NCI-H748 (cell line): ENCODE measurements at regions not wholly inside any gene's neighbourhood (a gene's known extent, or its start where the extent isn't known, plus 50 kb on each side); places are given as distances from the start of the nearest gene placed in this dataset.

Source experiments
- DNase-seq: peaks from one replicate; lab custom pipeline; 2025; ENCODE audit not compliant: unreplicated experiment; lab: John Stamatoyannopoulos, UW

DNA sequence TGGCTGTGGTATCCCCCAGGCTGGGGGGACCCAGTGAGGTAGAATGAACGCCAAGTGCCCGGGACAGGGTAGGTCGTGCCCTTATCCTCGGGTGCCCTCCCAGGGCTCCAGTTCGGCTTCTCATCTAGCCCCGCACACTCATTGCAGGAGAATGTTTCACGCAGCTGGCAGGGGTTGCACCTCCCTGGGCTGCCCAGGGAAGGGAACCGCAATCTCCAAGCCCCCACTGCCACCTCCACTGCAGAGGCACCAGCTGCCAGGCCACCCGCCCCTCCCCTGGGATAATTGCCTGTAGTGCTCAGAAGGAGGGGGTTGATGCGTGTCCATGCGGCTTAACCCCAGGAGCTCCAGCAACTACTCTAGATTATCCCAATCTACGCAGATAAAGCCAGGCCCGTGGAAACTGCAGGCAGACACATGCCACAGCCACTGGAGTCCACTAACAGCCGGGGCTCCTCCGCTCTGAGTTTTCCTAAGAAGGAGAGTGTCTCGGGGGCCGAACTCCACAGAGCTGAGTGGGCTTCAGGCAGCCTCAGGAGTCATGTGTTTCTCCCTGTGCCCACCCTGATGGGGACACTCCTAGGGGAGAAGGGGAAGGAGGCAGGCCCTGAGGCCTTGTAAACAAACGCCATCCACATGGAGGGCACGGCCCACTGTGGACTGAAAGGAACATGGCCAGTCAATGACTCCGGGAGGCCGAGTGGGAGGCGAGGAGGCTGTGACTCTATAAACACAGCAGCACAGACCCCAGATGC is 137.2 kb upstream of the IQSEC1 start:
- DNase-seq = no peak

DNA sequence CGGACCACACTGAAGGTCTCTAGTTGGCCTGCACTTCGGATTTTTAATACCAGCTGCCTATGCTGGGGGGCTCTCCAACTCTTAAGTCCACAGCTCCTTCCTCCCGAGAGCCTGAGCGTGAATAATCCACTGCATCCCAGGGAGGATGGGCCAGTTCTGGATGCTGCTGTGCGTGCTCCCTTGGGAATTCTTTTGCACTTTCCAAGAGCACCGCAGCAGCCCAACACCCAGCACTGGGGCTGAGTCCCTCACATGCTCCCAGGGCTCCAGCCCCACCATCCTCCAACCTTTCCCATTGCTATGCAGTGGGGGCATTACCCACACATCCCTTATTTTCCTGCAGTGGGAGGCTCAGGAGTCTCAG is 136.4 kb upstream of the IQSEC1 start:
- DNase-seq = no peak

DNA sequence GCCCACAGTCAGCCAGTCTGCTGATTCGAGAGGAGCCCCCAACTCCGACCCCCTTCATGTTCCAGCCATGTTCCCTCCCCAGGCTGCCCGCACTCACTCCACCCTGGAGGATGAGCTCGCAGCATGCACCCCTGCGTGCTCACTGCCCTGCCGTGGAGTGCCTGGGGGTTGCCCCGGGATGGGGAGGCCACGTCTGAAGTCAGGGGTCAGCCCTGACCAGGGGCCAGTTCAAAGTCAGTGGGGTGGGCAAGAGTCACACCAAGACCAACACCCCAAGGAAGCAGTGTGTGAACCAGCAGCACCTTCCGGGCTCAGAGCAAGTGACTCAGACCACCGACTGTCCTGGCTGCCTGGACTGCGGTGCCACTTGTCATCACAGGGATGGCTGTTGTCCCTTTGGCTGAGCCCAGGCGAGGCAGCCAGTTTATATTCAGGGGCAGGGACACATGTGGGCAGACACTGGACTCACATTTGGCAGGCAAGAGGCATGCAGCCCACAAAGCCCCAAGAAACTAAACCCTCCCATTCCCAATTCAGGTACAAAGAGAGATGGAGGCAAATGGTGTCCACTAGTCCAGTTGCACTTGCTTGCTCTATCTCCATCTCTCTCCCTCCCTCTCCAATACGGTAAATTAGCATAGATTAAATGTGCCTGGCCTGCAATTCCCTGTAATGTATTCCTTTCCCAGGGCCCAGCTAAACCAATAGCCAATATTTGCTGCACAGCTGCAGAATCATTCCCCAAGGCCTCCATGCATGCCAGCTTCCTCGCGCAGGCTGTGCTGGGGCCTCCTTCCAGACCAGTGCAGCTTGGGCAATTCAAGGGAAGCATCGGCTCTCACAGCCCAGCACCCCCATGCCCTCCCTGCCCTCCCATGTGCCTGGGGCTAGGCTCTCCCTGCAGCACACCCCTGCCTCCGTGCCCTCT is 135.7 kb upstream of the IQSEC1 start:
- no peak for DNase-seq

GRCh38 chr3:13207975-13208705 is 134.9 kb upstream of the IQSEC1 start:
- no peak for DNase-seq

DNA sequence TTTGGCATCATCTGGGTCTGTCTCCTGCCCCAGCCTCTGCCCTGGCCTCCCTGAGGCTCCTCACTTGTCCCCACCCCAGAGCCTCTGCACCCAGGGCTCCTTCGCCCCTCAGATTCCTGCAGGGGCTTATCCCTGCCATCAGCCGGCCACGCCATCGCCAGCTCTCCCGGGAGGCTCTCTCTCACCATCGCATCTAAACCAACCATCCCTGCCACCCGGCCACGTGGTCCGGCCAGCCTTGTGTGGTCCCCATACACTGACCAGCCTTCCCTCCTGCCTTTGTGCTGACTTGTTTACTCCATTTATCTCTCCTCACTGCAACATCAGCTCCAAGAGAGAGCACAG is 134.3 kb upstream of the IQSEC1 start:
- DNase-seq = no peak

DNA sequence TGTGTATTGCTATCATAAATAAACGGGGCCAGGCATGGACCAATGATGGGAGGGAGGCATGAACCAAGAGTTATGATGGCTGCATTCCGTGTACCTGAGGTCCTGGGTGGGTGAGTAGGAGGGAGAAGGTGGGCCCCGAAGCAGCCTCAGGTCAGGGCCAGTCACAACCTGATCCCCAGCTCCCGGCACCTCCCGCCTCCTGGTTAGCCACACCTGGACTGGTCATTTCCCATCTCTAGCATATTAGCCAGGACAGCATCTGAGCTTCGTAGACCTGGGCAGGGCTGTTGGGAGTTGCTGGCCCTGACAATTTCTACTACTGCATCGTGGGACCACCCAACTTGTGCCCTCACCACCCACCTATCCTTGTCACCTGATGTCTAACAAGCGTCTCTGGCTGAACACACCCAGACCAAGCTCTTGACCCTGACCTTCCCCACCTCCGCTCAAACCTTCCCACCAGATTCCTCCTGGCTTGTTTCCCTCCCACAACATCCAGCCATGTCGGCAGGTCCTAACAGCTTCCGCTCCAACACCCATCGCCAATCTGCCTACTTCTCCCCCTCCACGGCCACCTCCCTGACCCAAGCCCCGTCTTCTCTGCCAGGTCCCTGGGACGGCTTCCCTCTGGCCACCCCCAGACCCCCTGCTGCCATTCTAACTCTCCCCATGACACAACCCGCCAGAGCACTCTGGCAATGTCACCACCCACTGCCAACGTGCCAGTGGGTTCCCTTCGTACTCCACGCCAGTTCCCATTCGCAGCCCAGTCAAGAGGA is 133.8 kb upstream of the IQSEC1 start:
- DNase-seq = no peak

DNA sequence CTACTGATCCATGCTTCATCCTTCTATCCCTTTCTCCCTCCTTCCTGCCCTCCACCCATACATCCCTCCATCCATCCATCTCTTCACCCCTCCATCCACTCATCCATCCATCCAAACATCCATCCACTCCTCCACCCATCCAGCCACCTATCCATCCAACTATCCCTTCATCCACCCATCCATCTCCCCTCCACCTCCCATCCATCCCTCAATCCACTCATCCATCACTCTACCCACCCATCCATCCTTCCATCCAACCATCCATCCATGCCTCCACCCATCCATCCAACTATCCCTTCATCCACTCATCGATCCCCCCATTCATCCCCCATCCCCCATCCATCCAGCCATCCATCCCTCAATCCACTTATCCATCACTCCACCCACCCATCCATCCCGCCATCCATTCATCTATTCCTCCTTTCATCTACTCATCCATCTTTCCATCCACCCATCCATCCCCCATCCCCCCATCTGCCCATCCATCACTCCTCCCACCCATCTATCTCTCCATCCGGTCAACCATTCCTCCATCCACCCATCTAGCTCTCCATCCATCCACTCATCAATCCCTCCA is 132.4 kb upstream of the IQSEC1 start:
- DNase-seq = no peak

- DNase-seq = no peak
These were observed 130.9 kb upstream of the IQSEC1 start for GRCh38 chr3:13204177-13204581.

DNA sequence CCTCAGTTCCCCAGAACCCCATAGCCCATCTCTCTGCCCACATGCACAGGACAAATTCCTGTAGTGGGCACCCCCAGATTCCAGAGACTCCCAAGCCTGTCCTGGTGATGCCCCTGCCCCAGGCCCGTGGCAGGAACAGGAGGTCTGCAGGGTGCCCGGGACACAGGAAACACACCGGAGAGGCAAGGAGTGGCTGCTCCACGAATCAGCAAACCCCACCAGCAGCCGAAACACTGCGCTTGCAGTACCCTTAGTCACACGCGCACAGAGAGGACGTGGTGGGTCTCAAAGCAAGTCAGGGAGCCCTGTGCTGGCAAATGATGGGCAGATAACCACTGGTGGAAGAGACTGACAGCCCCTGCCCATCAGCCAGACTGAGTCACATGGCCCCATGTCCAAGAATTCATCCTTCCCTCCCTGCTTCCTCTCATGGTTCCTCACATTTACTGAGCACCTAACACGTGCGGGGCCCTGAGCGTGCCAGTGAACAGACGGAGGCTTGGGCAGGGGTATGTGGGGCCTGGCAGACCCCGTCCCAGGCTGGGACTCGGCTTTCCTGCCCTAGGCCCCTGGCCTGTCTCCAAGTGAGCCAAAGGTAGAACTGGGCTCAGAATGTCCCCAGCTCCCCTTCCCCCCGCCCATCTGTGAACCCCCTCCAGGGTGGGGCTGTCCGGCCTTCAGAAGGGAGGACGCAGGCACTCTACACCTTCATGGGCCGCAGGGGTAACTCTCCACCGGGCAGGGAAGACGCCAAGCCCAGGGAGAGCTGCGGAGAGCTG is 130.4 kb upstream of the IQSEC1 start:
- no peak for DNase-seq

DNA sequence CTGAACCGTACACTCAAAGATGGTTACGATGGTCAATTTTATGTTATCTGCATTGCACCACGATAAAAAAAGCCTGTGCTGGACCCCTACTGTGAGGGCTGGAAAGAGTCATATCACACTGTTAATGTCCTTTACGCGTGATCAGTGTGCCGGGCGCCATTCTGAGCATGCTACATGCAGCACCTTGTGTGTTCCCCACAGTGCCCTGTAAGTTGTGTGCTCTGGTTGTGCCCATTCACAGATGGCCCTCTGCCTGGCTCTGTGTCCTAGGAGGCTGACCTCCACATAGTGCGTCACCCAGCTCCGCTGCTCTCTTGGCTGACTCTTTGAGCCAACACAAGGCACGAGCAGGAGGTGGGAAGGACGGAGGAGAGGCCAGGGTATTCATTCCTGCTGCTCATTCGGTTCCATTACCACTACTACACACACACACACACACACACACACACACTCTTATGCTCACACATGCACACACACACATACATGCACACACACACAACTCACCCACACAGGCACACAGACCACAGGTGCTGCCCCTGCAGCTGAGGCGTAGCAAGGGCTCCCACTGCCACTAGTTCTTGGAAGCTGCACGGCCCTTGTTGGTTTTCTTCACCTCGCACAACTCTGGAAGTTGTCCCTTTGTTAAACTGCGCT is 129.6 kb upstream of the IQSEC1 start:
- no peak for DNase-seq

GRCh38 chr3:13201851-13202250 is 128.6 kb upstream of the IQSEC1 start:
- no peak for DNase-seq

DNA sequence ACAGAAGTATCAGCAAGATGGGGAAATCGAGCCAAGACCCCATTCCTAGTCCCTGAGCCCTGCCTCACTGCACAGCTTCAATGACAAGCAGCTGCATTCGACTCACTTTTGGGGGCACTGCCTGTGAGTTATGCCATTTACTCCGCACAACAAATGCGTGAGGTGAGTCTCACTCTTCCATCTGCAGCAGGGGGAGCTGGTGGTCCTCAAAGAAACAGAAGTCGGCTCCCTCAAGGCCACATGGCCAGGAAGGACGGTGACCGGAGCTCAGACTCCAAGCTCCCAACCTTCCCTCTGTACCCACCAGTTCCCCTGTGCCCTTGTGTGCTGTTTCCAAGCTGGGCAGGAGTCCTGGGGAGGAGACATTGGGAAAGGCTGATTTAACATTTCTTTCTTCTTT is 127.7 kb upstream of the IQSEC1 start:
- DNase-seq = no peak

DNA sequence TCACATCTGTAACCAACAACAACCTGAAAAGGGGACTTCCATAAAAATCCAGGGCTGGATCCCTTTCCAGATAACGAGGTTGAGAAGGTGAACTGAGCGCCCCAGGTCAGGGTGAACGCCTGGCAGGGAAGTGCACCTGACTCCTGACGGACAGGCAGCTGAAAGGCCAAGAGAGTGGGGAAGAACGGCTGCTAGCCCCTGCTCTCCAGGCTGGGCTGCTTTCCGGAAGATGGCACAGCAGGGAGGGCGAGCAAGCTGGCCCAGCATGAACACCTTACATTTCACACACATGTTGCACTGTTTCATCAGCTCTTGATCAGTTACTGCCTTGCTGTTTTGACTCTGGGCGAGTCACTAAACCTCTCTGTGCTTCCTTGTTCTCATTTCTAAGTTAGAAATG is 127.2 kb upstream of the IQSEC1 start:
- DNase-seq = no peak

DNA sequence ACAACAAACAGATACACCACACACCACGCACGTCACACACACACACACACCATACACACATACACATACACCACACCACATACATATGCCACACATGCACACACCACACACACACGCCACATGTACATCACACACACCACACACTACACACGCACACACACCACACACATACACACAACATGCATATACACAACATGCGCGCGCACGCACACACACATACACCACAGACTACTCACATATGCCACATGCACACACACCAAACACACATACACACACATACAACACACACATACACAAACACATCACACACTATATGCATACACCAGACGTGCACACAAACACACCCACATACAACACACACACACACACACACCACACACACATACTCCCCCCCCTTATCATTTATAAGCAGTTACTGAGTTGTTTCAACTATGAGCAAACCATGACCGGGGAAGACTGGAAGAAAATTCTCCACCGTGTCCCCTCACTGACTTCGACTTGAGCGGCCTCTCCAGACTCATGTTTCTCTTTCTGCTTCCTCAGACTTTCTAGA is 126.7 kb upstream of the IQSEC1 start:
- no peak for DNase-seq

- DNase-seq = no peak
These were observed 126.0 kb upstream of the IQSEC1 start for GRCh38 chr3:13199006-13199776.

- DNase-seq = no peak
These were observed 125.1 kb upstream of the IQSEC1 start for GRCh38 chr3:13198264-13198879.

- DNase-seq = no peak
These were observed 124.6 kb upstream of the IQSEC1 start for GRCh38 chr3:13197795-13198194.

DNA sequence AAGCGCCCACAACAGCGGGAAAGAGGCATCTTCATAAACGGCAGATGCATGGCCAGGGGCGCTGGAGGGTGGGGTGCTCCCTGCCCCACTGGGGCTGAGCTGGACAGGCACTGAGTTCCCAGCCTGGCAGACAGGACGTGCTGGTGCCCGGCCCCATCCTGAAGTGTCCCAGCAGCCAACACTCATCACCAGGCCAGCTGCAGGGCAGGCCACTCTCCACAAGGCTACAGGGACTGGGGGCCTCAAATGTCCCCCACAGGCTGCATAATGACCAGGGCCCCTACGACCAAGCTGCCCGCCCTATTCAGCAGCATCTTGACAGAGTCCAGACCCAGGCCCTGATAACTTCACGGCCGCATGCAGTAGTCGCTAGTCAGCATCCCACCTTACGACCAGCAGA is 124.1 kb upstream of the IQSEC1 start:
- DNase-seq = no peak
